GM21737 (cell line): ENCODE measurements at regions not wholly inside any gene's neighbourhood (a gene's known extent, or its start where the extent isn't known, plus 50 kb on each side); places are given as distances from the start of the nearest gene placed in this dataset.

Experiments
- ATAC-seq: cut with Tn5 transposase; IDR thresholded peaks from one replicate; pipeline ENCODE4 v1.9.1; 2021; ENCODE audit warnings: mild to moderate bottlenecking, moderate library complexity; ENCODE audit not compliant: unreplicated experiment

- no peak for ATAC-seq
These were observed 277.8 kb downstream of the LMO7 start for GRCh38 chr13:75913925-75914324.

- ATAC-seq, result no peak
These were observed 274.5 kb downstream of the LMO7 start for GRCh38 chr13:75910591-75910990.
